ENCODE measurements at regions not wholly inside any gene's neighbourhood (a gene's known extent, or its start where the extent isn't known, plus 50 kb on each side); places are given as distances from the start of the nearest gene placed in this dataset.

- Mint-ChIP-seq H3K36me3 (ENCODE audit: low read depth) (no peaks in the 10 kb centered on the region), H3K27ac (no peak overlapping the region), H3K4me3 (no peak overlapping the region), H3K4me1 (no peaks in the 10 kb centered on the region), H3K9me3 (peaks cover 2% of the 10 kb centered on the region), H3K27me3 (no peaks in the 10 kb centered on the region)
- POLR2A ChIA-PET: no interaction called here
- no peak for DNase-seq
- CTCF ChIA-PET: no interaction called here
Observed at GRCh38 chr5:118257066-118257465, 731.3 kb downstream of the DTWD2 start.

DNA sequence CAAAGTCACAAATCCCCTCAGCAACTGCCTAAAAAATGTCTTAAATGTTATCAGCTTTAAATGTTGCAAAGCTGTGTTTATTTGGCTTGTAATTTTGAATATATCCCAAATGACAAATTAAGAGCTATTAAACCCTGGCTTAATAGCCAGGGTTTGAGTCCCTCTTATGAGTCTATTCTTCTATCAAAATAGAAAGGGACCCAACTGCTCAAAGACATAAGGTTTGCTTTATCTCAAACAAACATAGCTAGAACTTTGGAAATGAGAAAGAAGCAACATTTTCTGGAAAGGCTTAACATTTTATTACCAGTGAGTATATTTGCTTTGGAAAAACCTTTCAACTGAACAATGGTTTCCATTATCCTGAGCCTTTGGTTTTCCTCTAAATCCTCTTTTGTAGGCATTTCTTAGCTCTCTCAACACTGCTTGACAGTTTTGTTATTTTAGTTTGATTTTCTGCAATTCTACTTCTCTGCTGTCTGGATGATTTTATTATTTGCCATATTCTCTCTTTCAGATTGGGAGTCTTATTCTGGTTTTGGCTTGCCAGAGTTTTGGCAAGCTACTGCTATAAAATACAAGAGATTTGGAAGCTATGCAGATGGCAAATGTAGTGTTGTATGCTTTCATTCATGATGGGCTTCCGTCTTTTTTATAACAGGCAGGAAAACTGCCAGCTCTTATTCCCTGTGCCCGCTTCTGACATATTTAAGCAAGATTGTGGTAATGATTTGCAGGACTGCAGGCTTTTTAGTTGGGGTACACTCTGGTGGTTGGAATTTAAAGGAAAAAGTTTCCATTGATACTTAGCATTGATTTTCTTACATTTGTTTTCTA lies 734.9 kb downstream of the DTWD2 start:
- no peak overlapping the region for H3K27ac Mint-ChIP-seq
- H3K27me3 Mint-ChIP-seq: no peaks in the 10 kb centered on the region
- POLR2A ChIA-PET: no interaction called here
- CTCF ChIA-PET: no interaction called here
- no peak overlapping the region for H3K4me3 Mint-ChIP-seq
- H3K9me3 Mint-ChIP-seq: peaks cover 8% of the 10 kb centered on the region
- H3K4me1 Mint-ChIP-seq: peaks cover 3% of the 10 kb centered on the region
- no peaks in the 10 kb centered on the region for H3K36me3 Mint-ChIP-seq (ENCODE audit: low read depth)
- no peak for DNase-seq

DNA sequence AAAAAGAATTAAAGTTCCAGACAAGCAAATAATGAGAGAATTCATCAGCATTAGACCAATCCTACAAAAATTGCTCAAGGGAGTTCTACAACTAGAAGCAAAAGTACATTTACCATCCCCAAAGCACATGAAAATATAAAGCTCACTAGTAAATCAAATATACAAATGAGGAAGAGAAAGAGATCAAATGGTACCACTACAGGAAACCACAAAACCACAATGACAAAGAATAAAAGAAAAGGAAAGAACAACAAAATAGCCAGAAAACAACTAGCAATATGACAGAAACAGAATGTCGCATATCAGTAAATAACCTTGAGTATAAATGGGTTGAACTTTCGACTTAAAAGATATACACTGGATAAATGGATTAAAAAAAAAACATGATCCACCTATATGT lies 739.0 kb downstream of the DTWD2 start:
- CTCF ChIA-PET: no interaction called here
- Mint-ChIP-seq H3K27me3 (no peaks in the 10 kb centered on the region), H3K9me3 (peaks cover 12% of the 10 kb centered on the region), H3K4me1 (peaks cover 3% of the 10 kb centered on the region), H3K4me3 (no peak overlapping the region), H3K27ac (no peak overlapping the region), H3K36me3 (ENCODE audit: low read depth) (no peaks in the 10 kb centered on the region)
- POLR2A ChIA-PET: no interaction called here
- no peak for DNase-seq

GRCh38 chr5:118247458-118247857 lies 740.9 kb downstream of the DTWD2 start:
- no peak for DNase-seq
- peaks cover 10% of the 10 kb centered on the region for H3K9me3 Mint-ChIP-seq
- no peaks in the 10 kb centered on the region for H3K27me3 Mint-ChIP-seq
- H3K36me3 Mint-ChIP-seq (ENCODE audit: low read depth): no peaks in the 10 kb centered on the region
- no peak overlapping the region for H3K4me3 Mint-ChIP-seq
- ChIA-PET POLR2A (no interaction called here), CTCF (no interaction called here)
- H3K27ac Mint-ChIP-seq: no peak overlapping the region
- peaks cover 3% of the 10 kb centered on the region for H3K4me1 Mint-ChIP-seq

- Mint-ChIP-seq H3K27ac (no peak overlapping the region), H3K4me3 (no peak overlapping the region), H3K27me3 (no peaks in the 10 kb centered on the region), H3K9me3 (peaks cover 7% of the 10 kb centered on the region), H3K4me1 (no peaks in the 10 kb centered on the region), H3K36me3 (ENCODE audit: low read depth) (no peaks in the 10 kb centered on the region)
- DNase-seq: no peak
- CTCF ChIA-PET: no interaction called here
- POLR2A ChIA-PET: no interaction called here
Observed at GRCh38 chr5:118243613-118244012, 744.7 kb downstream of the DTWD2 start.

GRCh38 chr5:118243068-118243467 lies 745.3 kb downstream of the DTWD2 start:
- ChIA-PET CTCF (no interaction called here), POLR2A (no interaction called here)
- Mint-ChIP-seq H3K9me3 (peaks cover 5% of the 10 kb centered on the region), H3K27ac (no peak overlapping the region), H3K4me1 (no peaks in the 10 kb centered on the region), H3K36me3 (ENCODE audit: low read depth) (no peaks in the 10 kb centered on the region), H3K27me3 (no peaks in the 10 kb centered on the region), H3K4me3 (no peak overlapping the region)
- DNase-seq: no peak

- H3K4me1 Mint-ChIP-seq: no peaks in the 10 kb centered on the region
- ChIA-PET POLR2A (no interaction called here), CTCF (no interaction called here)
- H3K27me3 Mint-ChIP-seq: no peaks in the 10 kb centered on the region
- DNase-seq: no peak
- no peak overlapping the region for H3K4me3 Mint-ChIP-seq
- H3K36me3 Mint-ChIP-seq (ENCODE audit: low read depth): no peaks in the 10 kb centered on the region
- no peak overlapping the region for H3K27ac Mint-ChIP-seq
- no peaks in the 10 kb centered on the region for H3K9me3 Mint-ChIP-seq
Observed at GRCh38 chr5:118236108-118236849, 752.1 kb downstream of the DTWD2 start.

DNA sequence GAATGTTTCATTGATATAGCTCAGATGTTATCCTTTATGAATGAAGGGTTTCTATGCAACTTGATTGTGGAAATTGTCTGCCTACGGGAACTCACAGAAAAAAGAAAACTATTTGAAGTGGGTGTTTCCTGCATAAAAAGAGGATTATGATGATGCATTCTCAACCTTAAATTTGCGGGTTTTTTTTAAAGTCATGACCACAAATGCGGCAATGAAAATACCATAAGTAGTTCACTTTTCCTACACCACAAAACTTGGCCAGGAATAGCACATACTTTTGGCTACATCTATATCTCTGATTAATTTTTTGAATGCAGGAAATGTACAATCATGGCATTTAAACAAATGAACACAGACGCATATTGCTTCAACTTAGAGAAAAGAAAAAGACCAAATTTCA lies 754.7 kb downstream of the DTWD2 start:
- Mint-ChIP-seq H3K4me3 (no peak overlapping the region), H3K9me3 (no peaks in the 10 kb centered on the region), H3K36me3 (ENCODE audit: low read depth) (no peaks in the 10 kb centered on the region), H3K4me1 (no peaks in the 10 kb centered on the region), H3K27me3 (no peaks in the 10 kb centered on the region), H3K27ac (no peak overlapping the region)
- POLR2A ChIA-PET: no interaction called here
- CTCF ChIA-PET: no interaction called here
- no peak for DNase-seq

GRCh38 chr5:118228489-118228888 lies 759.9 kb downstream of the DTWD2 start:
- Mint-ChIP-seq H3K27ac (no peak overlapping the region), H3K9me3 (no peaks in the 10 kb centered on the region), H3K4me1 (no peaks in the 10 kb centered on the region), H3K36me3 (ENCODE audit: low read depth) (no peaks in the 10 kb centered on the region), H3K4me3 (no peak overlapping the region), H3K27me3 (no peaks in the 10 kb centered on the region)
- CTCF ChIA-PET: no interaction called here
- no peak for DNase-seq
- POLR2A ChIA-PET: no interaction called here

DNA sequence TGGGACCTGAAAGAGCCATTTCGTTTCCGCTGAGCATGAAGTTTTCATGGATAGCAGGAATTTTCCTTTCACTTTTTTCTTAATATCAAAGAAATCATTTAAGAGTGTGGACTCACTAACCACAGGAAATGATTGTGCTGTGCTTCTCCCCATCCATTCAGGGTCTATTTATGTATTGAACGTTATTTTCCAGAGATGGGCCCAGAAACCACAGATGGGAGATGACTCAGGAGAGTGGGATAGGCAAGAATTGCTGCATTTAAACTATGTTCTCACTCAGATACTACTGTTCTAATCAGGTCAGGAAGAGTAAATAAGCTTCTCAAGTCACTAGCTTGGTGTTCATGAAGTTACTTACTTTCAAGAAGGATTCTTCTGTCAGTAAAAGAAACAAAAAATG lies 763.8 kb downstream of the DTWD2 start:
- no peak overlapping the region for H3K4me3 Mint-ChIP-seq
- DNase-seq: no peak
- CTCF ChIA-PET: no interaction called here
- H3K36me3 Mint-ChIP-seq (ENCODE audit: low read depth): no peaks in the 10 kb centered on the region
- no peaks in the 10 kb centered on the region for H3K4me1 Mint-ChIP-seq
- POLR2A ChIA-PET: no interaction called here
- H3K27ac Mint-ChIP-seq: no peak overlapping the region
- no peaks in the 10 kb centered on the region for H3K9me3 Mint-ChIP-seq
- no peaks in the 10 kb centered on the region for H3K27me3 Mint-ChIP-seq

DNA sequence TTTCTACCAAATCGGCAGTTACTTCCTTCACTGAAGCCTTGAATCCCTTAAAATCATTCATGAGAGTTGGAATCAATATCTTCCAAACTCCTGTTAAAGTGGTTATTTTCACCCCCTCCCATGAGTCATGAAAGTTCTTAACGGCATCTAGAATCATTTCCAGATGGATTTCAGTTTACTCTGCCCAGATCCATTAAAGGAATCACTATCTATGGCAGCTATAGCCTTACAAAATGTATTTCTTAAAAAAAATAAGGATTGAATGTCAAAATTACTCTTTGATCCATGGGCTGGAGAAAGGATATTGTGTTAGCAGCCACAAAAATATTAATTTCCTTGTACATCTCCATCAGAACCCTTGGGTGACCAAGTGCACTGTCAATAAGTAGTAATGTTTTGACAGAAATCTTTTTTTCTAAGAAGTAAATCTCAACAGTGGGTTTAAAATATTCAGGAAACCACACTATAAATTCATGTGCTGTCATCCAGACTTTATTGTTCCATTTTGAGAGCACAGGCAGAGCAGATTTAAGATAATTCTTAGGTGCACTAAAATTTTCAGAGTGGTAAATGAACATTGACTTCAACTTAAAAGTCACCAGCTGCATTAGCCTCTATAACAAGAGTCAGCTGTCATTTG lies 767.7 kb downstream of the DTWD2 start:
- ChIA-PET POLR2A (no interaction called here), CTCF (no interaction called here)
- no peak for DNase-seq
- Mint-ChIP-seq H3K4me1 (no peaks in the 10 kb centered on the region), H3K36me3 (ENCODE audit: low read depth) (no peaks in the 10 kb centered on the region), H3K27ac (no peak overlapping the region), H3K4me3 (no peak overlapping the region), H3K27me3 (no peaks in the 10 kb centered on the region), H3K9me3 (no peaks in the 10 kb centered on the region)

DNA sequence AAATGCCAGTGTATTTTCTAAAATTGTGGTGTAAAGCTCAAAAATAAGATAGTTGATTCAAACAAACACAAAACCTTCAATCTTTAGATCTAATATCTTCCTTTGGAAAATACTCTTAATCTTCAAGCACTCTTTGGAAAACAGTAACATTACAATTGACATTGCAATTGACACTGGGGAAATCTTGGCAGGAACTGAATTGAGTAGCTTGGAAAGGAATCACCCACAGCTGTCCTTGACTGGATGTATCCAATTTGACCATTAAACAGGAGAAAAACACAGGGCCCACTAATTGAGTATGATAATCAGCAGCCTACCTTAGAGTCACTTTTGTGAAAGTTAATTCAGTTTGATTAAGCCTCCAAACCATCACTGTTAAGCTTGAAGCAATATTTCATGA lies 776.7 kb downstream of the DTWD2 start:
- CTCF ChIA-PET: no interaction called here
- no peak for DNase-seq
- POLR2A ChIA-PET: no interaction called here
- Mint-ChIP-seq H3K27me3 (no peaks in the 10 kb centered on the region), H3K27ac (no peak overlapping the region), H3K9me3 (peaks cover 13% of the 10 kb centered on the region), H3K4me3 (no peak overlapping the region), H3K36me3 (ENCODE audit: low read depth) (no peaks in the 10 kb centered on the region), H3K4me1 (no peaks in the 10 kb centered on the region)

GRCh38 chr5:118208031-118208453 lies 780.3 kb downstream of the DTWD2 start:
- Mint-ChIP-seq H3K27me3 (no peaks in the 10 kb centered on the region), H3K36me3 (ENCODE audit: low read depth) (no peaks in the 10 kb centered on the region), H3K4me1 (no peaks in the 10 kb centered on the region), H3K27ac (no peak overlapping the region), H3K4me3 (no peak overlapping the region), H3K9me3 (peaks cover 10% of the 10 kb centered on the region)
- ChIA-PET POLR2A (no interaction called here), CTCF (no interaction called here)
- DNase-seq: no peak

GRCh38 chr5:118199801-118200200 lies 788.5 kb downstream of the DTWD2 start:
- Mint-ChIP-seq H3K27ac (no peak overlapping the region), H3K36me3 (ENCODE audit: low read depth) (no peaks in the 10 kb centered on the region), H3K4me1 (no peaks in the 10 kb centered on the region), H3K9me3 (no peaks in the 10 kb centered on the region), H3K4me3 (no peak overlapping the region), H3K27me3 (no peaks in the 10 kb centered on the region)
- POLR2A ChIA-PET: no interaction called here
- DNase-seq: no peak
- CTCF ChIA-PET: no interaction called here
